HG03103 (cell line): ENCODE measurements at regions not wholly inside any gene's neighbourhood (a gene's known extent, or its start where the extent isn't known, plus 50 kb on each side); places are given as distances from the start of the nearest gene placed in this dataset.

Source experiments
- ATAC-seq: cut with Tn5 transposase; IDR thresholded peaks from one replicate; pipeline ENCODE4 v1.9.1; 2021; ENCODE audit warnings: low read depth; ENCODE audit not compliant: unreplicated experiment

GRCh38 chr15:70453238-70453637 is 310.1 kb downstream of the UACA start:
- ATAC-seq: no peak

- ATAC-seq: no peak
Observed at GRCh38 chr15:70451821-70452653, 311.3 kb downstream of the UACA start.

- no peak for ATAC-seq
Observed at GRCh38 chr15:70450142-70450443, 313.3 kb downstream of the UACA start.

- no peak for ATAC-seq
Observed at GRCh38 chr15:70449311-70450141, 313.8 kb downstream of the UACA start.

- no peak for ATAC-seq
Observed at GRCh38 chr15:70447928-70448698, 315.2 kb downstream of the UACA start.

GRCh38 chr15:70447521-70447920 is 315.8 kb downstream of the UACA start:
- no peak for ATAC-seq

- no peak for ATAC-seq
Observed at GRCh38 chr15:70447081-70447480, 316.3 kb downstream of the UACA start.

- ATAC-seq: no peak
Observed at GRCh38 chr15:70443486-70444273, 319.7 kb downstream of the UACA start.

GRCh38 chr15:70442616-70443321 is 320.6 kb downstream of the UACA start:
- no peak for ATAC-seq

- no peak for ATAC-seq
Observed at GRCh38 chr15:70442211-70442610, 321.1 kb downstream of the UACA start.

- ATAC-seq: no peak
Observed at GRCh38 chr15:70440416-70441138, 322.8 kb downstream of the UACA start.

GRCh38 chr15:70439880-70440279 is 323.5 kb downstream of the UACA start:
- ATAC-seq: no peak

- ATAC-seq: no peak
Observed at GRCh38 chr15:70439304-70439877, 324.0 kb downstream of the UACA start.

- no peak for ATAC-seq
Observed at GRCh38 chr15:70438776-70439175, 324.6 kb downstream of the UACA start.

- ATAC-seq: no peak
Observed at GRCh38 chr15:70437882-70438451, 325.4 kb downstream of the UACA start.

- no peak for ATAC-seq
Observed at GRCh38 chr15:70437089-70437488, 326.3 kb downstream of the UACA start.

GRCh38 chr15:70436428-70436827 is 326.9 kb downstream of the UACA start:
- no peak for ATAC-seq

GRCh38 chr15:70435872-70436271 is 327.5 kb downstream of the UACA start:
- no peak for ATAC-seq
